ENCODE measurements at regions not wholly inside any gene's neighbourhood (a gene's known extent, or its start where the extent isn't known, plus 50 kb on each side); places are given as distances from the start of the nearest gene placed in this dataset.

- TF ChIP-seq CTCF (CRISPR knock-in tag; IDR thresholded peaks at IDR 0.05), result no peak
- no peak for TF ChIP-seq PAF1 (CRISPR knock-in tag; IDR thresholded peaks at IDR 0.05)
- no peak for TF ChIP-seq U2AF2 (IDR thresholded peaks at IDR 0.05; ENCODE audit: low read depth, low read length)
- TF ChIP-seq TRIM24 (CRISPR knock-in tag; IDR thresholded peaks at IDR 0.05), result no peak
- no peak for TF ChIP-seq ZNF280D (CRISPR knock-in tag; IDR thresholded peaks at IDR 0.05)
- no peak for TF ChIP-seq ZNF180 (CRISPR knock-in tag; IDR thresholded peaks at IDR 0.05; ENCODE audit: borderline replicate concordance, low read depth)
- no peak for TF ChIP-seq FIP1L1 (IDR thresholded peaks at IDR 0.05; ENCODE audit: borderline replicate concordance, insufficient read depth, low read depth, low read length)
- TF ChIP-seq ZNF383 (CRISPR knock-in tag; IDR thresholded peaks at IDR 0.05; ENCODE audit: borderline replicate concordance), result no peak
These were observed 55.3 kb upstream of the ATP1B1 start for GRCh38 chr1:169051171-169051570.
